H1 (cell line): ENCODE measurements at regions not wholly inside any gene's neighbourhood (a gene's known extent, or its start where the extent isn't known, plus 50 kb on each side); places are given as distances from the start of the nearest gene placed in this dataset.

Source experiments
- BACH1 ChIP-seq: IDR thresholded peaks from 2 replicates; pipeline ENCODE4 v1.6.1; 2012; ENCODE audit warnings: low read length, improper control_type of control experiment
- CBX8 ChIP-seq: fragments of 300-800, 300-1000 bp; sonication (generic); IDR thresholded peaks from 2 replicates; pipeline ENCODE4 v1.7.1; 2016; ENCODE audit warnings: low read depth, low read length, borderline replicate concordance
- CHD2 ChIP-seq: IDR thresholded peaks from 2 replicates; pipeline ENCODE4 v1.6.1; 2012; ENCODE audit warnings: low read length, improper control_type of control experiment
- HDAC6 ChIP-seq: IDR thresholded peaks from one replicate; pipeline ENCODE4 v1.7.1; 2012; ENCODE audit warnings: low read depth, mild to moderate bottlenecking, inconsistent platforms, low read length, moderate library complexity
- KDM5A ChIP-seq: fragments of 200-600 bp; IDR thresholded peaks from 2 replicates; pipeline ENCODE4 v1.7.1; 2012; ENCODE audit warnings: mild to moderate bottlenecking, low read length, inconsistent platforms, mixed read lengths
- SAP30 ChIP-seq: fragments of 300-600 bp; sonication (generic); IDR thresholded peaks from 2 replicates; pipeline ENCODE4 v1.7.1; 2012; ENCODE audit warnings: low read length, moderate library complexity, mild to moderate bottlenecking, inconsistent platforms; ENCODE audit not compliant: insufficient read depth, insufficient replicate concordance
- TCF12 ChIP-seq: IDR thresholded peaks from 2 replicates; pipeline ENCODE4 v1.6.1; 2011; ENCODE audit warnings: low read depth, mild to moderate bottlenecking, low read length
- YY1 ChIP-seq: IDR thresholded peaks from 2 replicates; pipeline ENCODE4 v1.6.1; 2011; ENCODE audit warnings: low read depth, mild to moderate bottlenecking, low read length
- TF ChIP-seq, protein P1 (sequence below): IDR thresholded peaks from 2 replicates; pipeline ENCODE4 v1.6.1; 2012; ENCODE audit warnings: inconsistent platforms

DNA sequence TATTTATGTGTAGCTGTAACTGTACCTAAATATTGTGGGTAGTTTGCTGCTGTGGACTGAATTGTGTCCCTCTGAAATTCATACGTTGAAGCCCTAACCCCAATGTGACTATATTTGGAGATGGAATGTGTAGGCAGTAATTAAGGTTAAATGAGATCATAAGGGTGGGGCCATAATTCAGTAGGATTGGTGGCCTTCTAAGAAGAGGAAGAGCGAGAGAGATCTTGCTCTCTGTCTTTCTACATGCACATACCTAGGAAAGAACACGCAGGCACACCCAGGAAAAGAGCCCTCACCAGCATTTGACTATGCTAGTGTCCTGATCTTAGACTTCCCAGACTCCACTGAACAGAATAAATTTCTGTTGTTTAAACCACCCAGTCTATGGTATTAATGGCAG, 67.6 kb upstream of the CFAP20DC start (continued):
- TF ChIP-seq SAP30, result no peak
- no peak for TF ChIP-seq KDM5A
- TF ChIP-seq TCF12, result no peak
- TF ChIP-seq BACH1, result no peak
- TF ChIP-seq, protein P1, sequence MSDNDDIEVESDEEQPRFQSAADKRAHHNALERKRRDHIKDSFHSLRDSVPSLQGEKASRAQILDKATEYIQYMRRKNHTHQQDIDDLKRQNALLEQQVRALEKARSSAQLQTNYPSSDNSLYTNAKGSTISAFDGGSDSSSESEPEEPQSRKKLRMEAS, result no peak
- TF ChIP-seq YY1, result no peak
- TF ChIP-seq HDAC6, result no peak
- no peak for TF ChIP-seq CBX8
- TF ChIP-seq CHD2, result no peak
